Liver (tissue), 8 donors: ENCODE measurements at regions not wholly inside any gene's neighbourhood (a gene's known extent, or its start where the extent isn't known, plus 50 kb on each side); places are given as distances from the start of the nearest gene placed in this dataset.
A peak's percentile ranks its signal among the peaks of the same experiment; 100 is the strongest.

Source experiments
- DNase-seq: peaks from one replicate; pipeline ENCODE4 v3.0.0-alpha.2; 2017; ENCODE audit warnings: low spot score
- H3K27ac ChIP-seq, 2 donors: one replicate each; pipeline ENCODE4 v1.7.0; 2013; ENCODE audit warnings: inconsistent platforms in 2 of 2, low read length in 2 of 2, control low read depth in 1 of 2, low read depth in 1 of 2, mild to moderate bottlenecking in 1 of 2
- H3K27me3 ChIP-seq, 4 donors: one replicate each; pipeline versions ENCODE4 v1.6.1 to v1.7.0; 2013; ENCODE audit warnings: low read length in 3 of 4, inconsistent platforms in 1 of 4, mild to moderate bottlenecking in 1 of 4, moderate library complexity in 1 of 4; ENCODE audit not compliant: control insufficient read depth in 4 of 4, insufficient read depth in 4 of 4
- H3K36me3 ChIP-seq, 4 donors: one replicate each; pipeline versions ENCODE4 v1.6.1 to v1.7.0; 2013; ENCODE audit warnings: low read length in 3 of 4, mild to moderate bottlenecking in 3 of 4, low read depth in 1 of 4, moderate library complexity in 1 of 4; ENCODE audit not compliant: control insufficient read depth in 4 of 4, insufficient read depth in 3 of 4
- H3K4me1 ChIP-seq, 4 donors: one replicate each; pipeline versions ENCODE4 v1.6.1 to v1.7.0; 2013; ENCODE audit warnings: low read length in 3 of 4, mild to moderate bottlenecking in 3 of 4, moderate library complexity in 1 of 4; ENCODE audit not compliant: control insufficient read depth in 4 of 4, insufficient read depth in 4 of 4
- H3K4me3 ChIP-seq, 3 donors: one replicate each; pipeline versions ENCODE4 v1.6.1 to v1.7.0; 2013; ENCODE audit warnings: low read length in 3 of 3, control low read depth in 1 of 3, low read depth in 1 of 3, mild to moderate bottlenecking in 1 of 3
- H3K9ac ChIP-seq, 2 donors: one replicate each; pipeline ENCODE4 v1.7.0; 2013; ENCODE audit warnings: low read length in 2 of 2, mild to moderate bottlenecking in 2 of 2, moderate library complexity in 2 of 2, control low read depth in 1 of 2, low read depth in 1 of 2
- H3K9me3 ChIP-seq, 4 donors: one replicate each; pipeline versions ENCODE4 v1.6.1 to v1.7.0; 2013; ENCODE audit warnings: low read length in 3 of 4; ENCODE audit not compliant: control insufficient read depth in 4 of 4
- ATF3 ChIP-seq: IDR thresholded peaks from 2 replicates; pipeline ENCODE4 v1.6.1; 2016; ENCODE audit warnings: antibody characterized with exemption
- CTCF ChIP-seq: fragments of 150-350 bp; IDR thresholded peaks from 2 replicates; pipeline ENCODE4 v1.5.1; 2017; ENCODE audit warnings: improper control_type of control experiment, low read depth, low read length; ENCODE audit not compliant: missing input control
- EGR1 ChIP-seq, 2 donors: IDR thresholded peaks; 2 replicates each; pipeline ENCODE4 v1.6.1; 2016 to 2018; ENCODE audit warnings: antibody characterized with exemption in 2 of 2, low read depth in 2 of 2
- FOXA1 ChIP-seq: IDR thresholded peaks from 2 replicates; pipeline ENCODE4 v1.6.1; 2016; ENCODE audit warnings: antibody characterized with exemption
- FOXA2 ChIP-seq: IDR thresholded peaks from 2 replicates; pipeline ENCODE4 v1.6.1; 2016; ENCODE audit warnings: antibody characterized with exemption
- GABPA ChIP-seq, 2 donors: IDR thresholded peaks in 1 of 2; conservative IDR thresholded peaks in 1 of 2; 2 replicates each; pipeline ENCODE4 v1.6.1; 2016; ENCODE audit warnings: antibody characterized with exemption in 2 of 2, mild to moderate bottlenecking in 1 of 2, moderate library complexity in 1 of 2
- HNF4A ChIP-seq, 2 donors: conservative IDR thresholded peaks; 2 replicates each; pipeline ENCODE4 v1.6.1; 2016; ENCODE audit warnings: antibody characterized with exemption in 2 of 2, mild to moderate bottlenecking in 2 of 2
- HNF4G ChIP-seq: IDR thresholded peaks from 2 replicates; pipeline ENCODE4 v1.6.1; 2016; ENCODE audit warnings: antibody characterized with exemption
- JUND ChIP-seq, 2 donors: IDR thresholded peaks; 2 replicates each; pipeline ENCODE4 v1.6.1; 2016; ENCODE audit warnings: antibody characterized with exemption in 2 of 2
- MAX ChIP-seq: IDR thresholded peaks from 2 replicates; pipeline ENCODE4 v1.6.1; 2016; ENCODE audit warnings: antibody characterized with exemption
- NR2F2 ChIP-seq: IDR thresholded peaks from 2 replicates; pipeline ENCODE4 v1.6.1; 2016; ENCODE audit warnings: antibody characterized with exemption
- RAD21 ChIP-seq, 2 donors: IDR thresholded peaks; 2 replicates each; pipeline ENCODE4 v1.6.1; 2016; ENCODE audit warnings: antibody characterized with exemption in 2 of 2, mild to moderate bottlenecking in 2 of 2
- REST ChIP-seq: IDR thresholded peaks from 2 replicates; pipeline ENCODE4 v1.6.1; 2016; ENCODE audit warnings: antibody characterized with exemption, mild to moderate bottlenecking
- RXRA ChIP-seq, 2 donors: IDR thresholded peaks; 2 replicates each; pipeline ENCODE4 v1.6.1; 2017 to 2018; ENCODE audit warnings: antibody characterized with exemption in 2 of 2, mild to moderate bottlenecking in 1 of 2
- SP1 ChIP-seq: IDR thresholded peaks from 2 replicates; pipeline ENCODE4 v1.6.1; 2018; ENCODE audit warnings: antibody characterized with exemption, mild to moderate bottlenecking
- TAF1 ChIP-seq: conservative IDR thresholded peaks from 2 replicates; pipeline ENCODE4 v1.6.1; 2016; ENCODE audit warnings: antibody characterized with exemption, mild to moderate bottlenecking
- YY1 ChIP-seq: IDR thresholded peaks from 2 replicates; pipeline ENCODE4 v1.6.1; 2016; ENCODE audit warnings: antibody characterized with exemption, mild to moderate bottlenecking
- ZBTB33 ChIP-seq: IDR thresholded peaks from 2 replicates; pipeline ENCODE4 v1.6.1; 2016; ENCODE audit warnings: antibody characterized with exemption
- WGBS: extraction: QIAGEN DNeasy Blood & Tissue Kit; methylation state at CpG from one replicate; pipeline ENCODE4 v1.1.7; 2013; 5-methylcytosine and 5-hydroxymethylcytosine counted together
- donor health status: healthy.
- donor health status: healthy.
- donor health status: healthy.
- donor health status: healthy.
- donor health status: healthy.

GRCh38 chr15:31156808-31157207 is 55.3 kb upstream of the TRPM1 start:
- Histone ChIP-seq H3K9ac (no peak overlapping the region), H3K27me3 (no peaks in the 10 kb centered on the region), H3K4me3 (no peak overlapping the region), H3K36me3 (no peaks in the 10 kb centered on the region), H3K4me1 (peaks cover 10 to 62% (median 38%) of the 10 kb centered on the region in 4 donors), H3K27ac (peak overlapping the region; percentile 93 to 96), H3K9me3 (no peaks in the 10 kb centered on the region)
- DNase-seq, result no peak
- TF ChIP-seq HNF4A (conservative IDR thresholded peaks at IDR 0.05) (no peak), RXRA (IDR thresholded peaks at IDR 0.05) (no peak), GABPA (IDR thresholded peaks at IDR 0.05 in 1 of 2, conservative IDR thresholded peaks at IDR 0.05 in 1 of 2) (no peak), ZBTB33 (no peak)
- 82% methylated on average over 4 of the region's 4 CpGs for WGBS

GRCh38 chr15:31157644-31158069 is 56.1 kb upstream of the TRPM1 start:
- DNase-seq, result peak; percentile 60
- no peaks in the 10 kb centered on the region for H3K36me3 ChIP-seq
- TF ChIP-seq JUND (IDR thresholded peaks at IDR 0.05) (peak; percentile 76 to 86), ATF3 (peak; percentile 83), FOXA2 (peak; percentile 98), MAX (peak; percentile 87), TAF1 (no peak), EGR1 (IDR thresholded peaks at IDR 0.05; ENCODE audit: low read depth in 2 of 2) (peak; percentile 86 to 95), GABPA (IDR thresholded peaks at IDR 0.05 in 1 of 2, conservative IDR thresholded peaks at IDR 0.05 in 1 of 2) (no peak), RXRA (IDR thresholded peaks at IDR 0.05) (peak; percentile 99 to 100), RAD21 (IDR thresholded peaks at IDR 0.05) (peak; percentile 53 to 62), CTCF (no peak), FOXA1 (peak; percentile 95), ZBTB33 (peak; percentile 92), SP1 (peak; percentile 100), NR2F2 (peak; percentile 97), YY1 (peak; percentile 87), HNF4G (peak; percentile 97), REST (peak; percentile 89), HNF4A (conservative IDR thresholded peaks at IDR 0.05) (peak; percentile 98)
- H3K27ac ChIP-seq, result peak overlapping the region; percentile 93 to 96
- H3K9ac ChIP-seq, result peak overlapping the region in 1 of 2 donors; percentile 75
- no peaks in the 10 kb centered on the region for H3K27me3 ChIP-seq
- H3K4me3 ChIP-seq, result no peak overlapping the region
- peaks cover 10 to 56% (median 35%) of the 10 kb centered on the region in 4 donors for H3K4me1 ChIP-seq
- H3K9me3 ChIP-seq, result no peaks in the 10 kb centered on the region
- WGBS, result 24% methylated on average over 10 of the region's 10 CpGs
